HG02623 (cell line): ENCODE measurements at regions not wholly inside any gene's neighbourhood (a gene's known extent, or its start where the extent isn't known, plus 50 kb on each side); places are given as distances from the start of the nearest gene placed in this dataset.

Experiments
- ATAC-seq: cut with Tn5 transposase; IDR thresholded peaks from one replicate; pipeline ENCODE4 v1.9.1; 2021; ENCODE audit warnings: moderate library complexity; ENCODE audit not compliant: unreplicated experiment

DNA sequence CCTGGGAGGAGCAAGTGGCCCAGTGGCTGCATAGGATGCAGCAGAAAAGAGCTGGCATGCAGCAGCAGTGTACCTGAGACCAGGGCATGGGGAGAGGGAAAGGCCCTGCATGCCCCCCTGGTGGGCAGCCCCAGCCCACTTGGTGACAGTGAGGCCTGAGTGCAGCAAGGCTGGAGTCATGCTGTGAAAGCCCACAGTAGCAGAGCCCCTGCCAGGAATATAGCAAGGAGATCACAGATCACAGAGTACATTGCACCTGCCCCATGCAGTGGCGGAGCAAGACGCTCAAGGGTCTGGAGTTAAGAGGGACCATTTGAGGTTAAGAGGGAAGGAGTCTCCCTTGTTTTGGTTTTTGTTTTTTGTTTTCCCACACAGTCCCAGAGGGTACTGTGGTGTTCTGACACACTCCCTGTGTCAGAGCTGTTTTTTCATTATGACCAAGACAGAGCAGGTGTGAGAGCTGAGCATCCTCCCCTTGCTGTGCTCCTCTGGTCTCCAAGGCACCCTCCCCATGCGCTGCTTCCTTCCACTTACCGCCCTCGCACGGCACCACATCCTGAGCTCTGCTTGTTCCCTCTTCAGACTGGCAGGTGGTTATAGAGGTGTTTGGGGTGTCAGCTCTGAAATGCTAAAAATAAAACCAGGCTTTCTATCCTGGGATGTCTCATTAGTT is 85.0 kb upstream of the UBL3 start:
- ATAC-seq, result peak; percentile 92

DNA sequence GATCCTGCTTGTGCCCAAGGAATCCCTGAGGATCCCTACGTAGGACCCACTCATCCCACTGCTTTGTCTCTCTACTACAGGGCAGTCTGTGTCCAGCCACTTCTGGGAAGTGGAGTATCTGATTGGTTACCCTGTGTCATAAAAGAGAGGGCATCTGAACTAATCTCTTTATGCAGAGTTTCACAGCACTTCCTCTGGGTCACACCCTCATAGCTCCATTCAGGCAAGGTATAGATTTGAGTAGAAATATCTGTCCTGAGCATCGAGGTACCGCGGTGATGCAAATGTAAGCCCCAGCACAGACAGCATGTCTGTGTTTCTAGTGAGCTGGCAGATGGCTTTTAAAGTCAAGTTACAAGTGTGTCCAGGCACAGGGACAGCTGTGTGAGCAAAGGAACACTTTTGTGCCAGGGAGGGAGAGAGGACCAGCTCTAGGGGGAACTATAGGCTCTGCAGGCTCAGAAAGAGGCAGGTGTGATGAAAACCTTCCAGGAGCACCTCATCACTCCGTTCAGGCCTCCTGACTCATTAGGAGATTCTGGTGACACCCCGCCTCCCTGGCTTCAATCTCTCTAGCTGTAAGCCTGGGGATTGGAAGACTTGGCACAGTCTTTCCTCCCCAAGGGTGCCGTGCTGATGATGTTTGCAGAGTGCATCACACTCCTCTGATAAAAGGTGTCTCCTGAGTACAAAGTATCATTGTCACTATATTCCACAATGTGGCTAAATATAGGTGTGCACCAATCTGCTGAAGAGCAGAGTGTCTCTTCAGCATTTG is 84.3 kb upstream of the UBL3 start:
- no peak for ATAC-seq

DNA sequence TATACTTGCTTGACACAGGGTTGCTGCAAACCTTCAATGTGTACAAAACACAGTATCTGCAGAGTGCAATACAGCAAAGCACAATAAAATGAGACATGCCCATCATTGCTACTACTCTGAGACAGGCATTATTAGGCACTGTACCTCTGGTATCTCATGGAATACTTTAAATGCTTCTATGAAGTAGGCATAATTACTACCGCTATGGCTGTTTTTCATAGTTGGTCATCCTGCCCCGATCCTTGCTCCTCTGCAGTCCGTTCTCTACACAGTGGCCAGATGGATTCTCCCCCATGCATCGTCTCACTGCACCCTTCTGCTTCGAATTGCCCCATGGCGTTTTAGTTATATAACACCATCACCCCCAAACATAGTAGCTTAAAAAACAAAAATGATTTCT is 83.0 kb upstream of the UBL3 start:
- ATAC-seq, result no peak

GRCh38 chr13:29931696-29932095 is 81.3 kb upstream of the UBL3 start:
- ATAC-seq, result no peak

DNA sequence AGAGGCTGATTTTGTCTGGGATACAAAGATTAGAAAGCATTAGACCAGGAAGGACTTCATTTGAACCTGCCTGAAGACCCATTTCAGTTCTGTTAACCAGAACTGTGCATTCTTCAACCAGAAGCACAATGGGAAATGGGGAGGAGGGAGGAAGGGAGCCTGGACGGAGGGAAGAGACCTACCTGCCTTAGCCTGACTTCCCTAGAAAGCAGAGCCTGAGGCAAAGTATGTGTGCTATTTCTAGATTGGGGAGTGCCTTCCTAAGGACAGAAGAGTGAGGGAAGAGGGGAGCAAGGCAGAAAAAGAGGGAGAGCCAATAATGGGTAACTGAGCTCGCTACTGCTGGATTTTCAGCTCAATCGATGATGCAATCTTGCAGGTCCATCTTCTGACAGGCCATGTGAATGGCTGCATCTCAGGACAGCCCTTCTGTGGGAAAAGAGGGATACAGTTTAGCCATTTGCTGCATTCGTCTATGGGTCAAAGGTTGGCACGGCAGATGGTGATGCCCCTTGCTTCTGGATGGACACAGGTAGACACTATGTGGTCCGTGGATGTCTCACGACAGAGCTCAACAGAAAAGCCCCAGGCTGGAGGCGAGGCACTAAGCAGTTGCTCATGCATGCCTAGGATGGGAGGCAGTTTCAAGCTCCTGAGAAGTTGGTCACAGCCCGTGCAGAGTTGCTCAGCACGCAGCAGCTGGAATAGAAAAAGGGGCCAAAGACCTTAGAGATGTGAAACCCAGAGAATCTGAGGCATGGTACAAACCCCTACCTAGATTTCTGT is 78.8 kb upstream of the UBL3 start:
- ATAC-seq, result no peak

GRCh38 chr13:29926098-29926476 is 75.7 kb upstream of the UBL3 start:
- ATAC-seq, result no peak

DNA sequence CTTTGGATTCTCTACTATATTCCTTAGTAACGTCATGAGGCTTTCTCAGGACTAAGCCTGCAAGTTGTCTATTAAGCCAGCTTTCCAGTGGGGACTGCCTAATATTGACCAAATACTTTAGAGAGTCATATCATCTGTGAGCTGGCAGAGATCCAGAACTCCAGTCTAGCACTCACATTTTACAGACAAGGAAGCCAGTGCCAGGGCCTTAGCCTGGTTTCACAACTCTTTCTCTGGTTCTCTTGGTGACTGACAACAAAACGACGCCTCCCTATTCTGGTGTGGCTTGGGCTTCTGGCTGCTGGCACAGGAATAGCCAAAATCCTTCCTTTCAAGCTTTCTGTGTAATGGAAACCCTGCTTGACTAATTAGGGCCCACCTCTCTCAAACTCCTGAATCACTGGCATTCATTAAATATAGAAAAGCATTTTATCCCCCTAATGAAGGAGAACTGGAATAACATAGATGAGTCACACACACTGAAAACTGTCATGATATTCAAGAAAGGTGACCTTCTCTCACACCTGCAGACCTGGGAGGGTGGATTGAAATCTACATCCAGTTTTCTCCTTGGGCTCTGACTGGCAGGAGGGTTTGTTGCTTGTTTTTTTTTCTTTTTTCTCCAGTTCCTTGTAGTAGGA is 75.2 kb upstream of the UBL3 start:
- no peak for ATAC-seq

- no peak for ATAC-seq
These were observed 74.3 kb upstream of the UBL3 start for GRCh38 chr13:29924482-29925350.

- ATAC-seq, result no peak
These were observed 73.4 kb upstream of the UBL3 start for GRCh38 chr13:29923554-29924481.

- ATAC-seq, result no peak
These were observed 72.5 kb upstream of the UBL3 start for GRCh38 chr13:29922896-29923295.

GRCh38 chr13:29922281-29922821 is 71.9 kb upstream of the UBL3 start:
- no peak for ATAC-seq

DNA sequence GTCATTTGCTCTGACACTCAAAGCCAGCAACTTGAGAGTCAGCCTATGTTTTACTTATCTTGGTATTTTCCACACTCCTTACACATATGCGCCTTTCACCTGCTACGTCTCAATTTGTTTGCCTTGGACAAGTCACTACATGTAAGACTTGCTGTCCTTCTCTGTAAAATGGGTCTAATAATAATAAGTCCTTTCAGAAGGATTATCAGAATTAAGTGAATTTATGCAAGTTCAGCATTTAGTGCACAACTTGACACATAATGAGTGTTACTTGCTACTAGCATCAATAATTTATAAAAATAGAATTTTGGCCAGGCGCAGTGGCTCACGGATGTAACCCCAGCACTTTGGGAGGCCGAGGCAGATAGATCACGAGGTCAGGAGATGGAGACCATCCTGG is 71.1 kb upstream of the UBL3 start:
- ATAC-seq, result no peak

- ATAC-seq, result no peak
These were observed 69.7 kb upstream of the UBL3 start for GRCh38 chr13:29920025-29920643.

DNA sequence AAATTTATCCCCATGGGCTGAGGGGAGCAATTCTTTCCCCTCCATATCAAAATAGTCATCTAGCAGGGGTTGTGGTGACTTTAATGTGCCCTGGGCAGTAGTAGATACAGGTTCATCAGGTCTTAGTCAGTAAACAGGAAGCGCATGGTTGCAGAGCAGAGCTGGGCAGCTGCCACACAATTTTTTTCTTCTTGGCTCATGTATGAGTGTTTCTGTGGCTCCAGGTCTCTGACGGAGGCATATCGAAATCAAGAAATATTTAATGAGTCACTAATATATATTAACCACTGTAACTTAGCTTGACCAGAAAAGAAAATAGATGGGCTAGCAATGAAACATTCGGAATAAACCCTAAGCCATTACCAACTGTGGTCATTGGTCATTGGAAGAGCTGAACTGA is 68.4 kb upstream of the UBL3 start:
- no peak for ATAC-seq

GRCh38 chr13:29917650-29918049 is 67.2 kb upstream of the UBL3 start:
- ATAC-seq, result no peak

- no peak for ATAC-seq
These were observed 64.2 kb upstream of the UBL3 start for GRCh38 chr13:29914581-29914980.

GRCh38 chr13:29911781-29912418 is 61.5 kb upstream of the UBL3 start:
- ATAC-seq, result no peak

DNA sequence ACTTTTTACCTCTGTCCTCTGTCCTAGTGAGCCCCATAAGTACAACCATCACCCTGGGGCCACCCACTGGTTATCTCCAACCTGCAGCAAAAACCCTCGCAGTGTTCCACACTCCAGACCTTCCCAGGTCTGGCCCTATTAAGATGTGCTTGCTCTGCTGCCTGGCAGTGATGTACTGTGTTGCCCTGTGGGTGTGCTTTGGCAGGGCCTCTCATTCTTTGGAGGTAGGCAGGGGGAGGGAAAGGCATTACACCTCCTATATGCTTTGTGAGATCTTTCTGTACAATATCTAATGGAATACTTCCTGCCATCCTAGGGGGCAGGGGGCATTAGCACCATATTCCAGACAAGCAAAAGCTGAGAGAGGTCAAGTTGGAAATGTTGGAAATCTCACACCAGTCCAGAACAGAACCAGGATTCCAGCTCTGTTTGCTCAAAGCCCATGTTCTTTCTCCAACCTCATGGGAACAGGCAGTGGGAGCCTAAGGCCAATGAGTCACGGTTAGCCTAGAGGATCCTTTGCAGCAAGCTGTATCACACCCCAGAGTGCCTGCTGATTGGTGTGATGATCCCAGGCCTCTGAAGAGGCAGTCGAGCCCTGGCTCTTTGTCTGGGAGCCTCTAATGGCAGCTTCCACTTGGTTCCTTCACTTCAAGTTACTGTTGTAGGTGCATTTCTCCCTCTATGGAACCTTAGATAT is 59.7 kb upstream of the UBL3 start:
- no peak for ATAC-seq
